ENCODE measurements at regions not wholly inside any gene's neighbourhood (a gene's known extent, or its start where the extent isn't known, plus 50 kb on each side); places are given as distances from the start of the nearest gene placed in this dataset.

- no peaks in the 10 kb centered on the region for H3K9me3 Mint-ChIP-seq (ENCODE audit: low read depth)
- H3K36me3 Mint-ChIP-seq (ENCODE audit: insufficient read depth): no peaks in the 10 kb centered on the region
- no peaks in the 10 kb centered on the region for H3K27me3 Mint-ChIP-seq
- no peak for DNase-seq (ENCODE audit: low spot score, unreplicated experiment)
- H3K4me1 Mint-ChIP-seq (ENCODE audit: low read depth): no peaks in the 10 kb centered on the region
- TF ChIP-seq CTCF (IDR thresholded peaks at IDR 0.05; ENCODE audit: unreplicated experiment): no peak
- no peak overlapping the region for H3K4me3 Mint-ChIP-seq (ENCODE audit: low read depth)
- no peak overlapping the region for H3K27ac Mint-ChIP-seq
Measured at GRCh38 chr13:47723898-47724297, 277.2 kb downstream of the SUCLA2 start.

- Mint-ChIP-seq H3K4me3 (ENCODE audit: low read depth) (no peak overlapping the region), H3K27me3 (no peaks in the 10 kb centered on the region), H3K36me3 (ENCODE audit: insufficient read depth) (no peaks in the 10 kb centered on the region), H3K27ac (no peak overlapping the region), H3K4me1 (ENCODE audit: low read depth) (no peaks in the 10 kb centered on the region), H3K9me3 (ENCODE audit: low read depth) (no peaks in the 10 kb centered on the region)
- no peak for TF ChIP-seq CTCF (IDR thresholded peaks at IDR 0.05; ENCODE audit: unreplicated experiment)
- no peak for DNase-seq (ENCODE audit: low spot score, unreplicated experiment)
Measured at GRCh38 chr13:47719164-47719563, 281.9 kb downstream of the SUCLA2 start.

GRCh38 chr13:47718556-47718955 lies 282.5 kb downstream of the SUCLA2 start:
- no peak overlapping the region for H3K4me3 Mint-ChIP-seq (ENCODE audit: low read depth)
- H3K9me3 Mint-ChIP-seq (ENCODE audit: low read depth): no peaks in the 10 kb centered on the region
- H3K27me3 Mint-ChIP-seq: no peaks in the 10 kb centered on the region
- no peaks in the 10 kb centered on the region for H3K36me3 Mint-ChIP-seq (ENCODE audit: insufficient read depth)
- no peak for TF ChIP-seq CTCF (IDR thresholded peaks at IDR 0.05; ENCODE audit: unreplicated experiment)
- DNase-seq (ENCODE audit: low spot score, unreplicated experiment): no peak
- no peak overlapping the region for H3K27ac Mint-ChIP-seq
- no peaks in the 10 kb centered on the region for H3K4me1 Mint-ChIP-seq (ENCODE audit: low read depth)

GRCh38 chr13:47708386-47708785 lies 292.7 kb downstream of the SUCLA2 start:
- Mint-ChIP-seq H3K4me1 (ENCODE audit: low read depth) (no peaks in the 10 kb centered on the region), H3K4me3 (ENCODE audit: low read depth) (no peak overlapping the region), H3K36me3 (ENCODE audit: insufficient read depth) (no peaks in the 10 kb centered on the region), H3K27me3 (no peaks in the 10 kb centered on the region), H3K27ac (no peak overlapping the region), H3K9me3 (ENCODE audit: low read depth) (peaks cover 5% of the 10 kb centered on the region)
- no peak for TF ChIP-seq CTCF (IDR thresholded peaks at IDR 0.05; ENCODE audit: unreplicated experiment)
- DNase-seq (ENCODE audit: low spot score, unreplicated experiment): no peak

- Mint-ChIP-seq H3K4me3 (ENCODE audit: low read depth) (no peak overlapping the region), H3K27ac (no peak overlapping the region), H3K9me3 (ENCODE audit: low read depth) (peaks cover 5% of the 10 kb centered on the region), H3K27me3 (no peaks in the 10 kb centered on the region), H3K4me1 (ENCODE audit: low read depth) (no peaks in the 10 kb centered on the region), H3K36me3 (ENCODE audit: insufficient read depth) (no peaks in the 10 kb centered on the region)
- no peak for DNase-seq (ENCODE audit: low spot score, unreplicated experiment)
- TF ChIP-seq CTCF (IDR thresholded peaks at IDR 0.05; ENCODE audit: unreplicated experiment): no peak
Measured at GRCh38 chr13:47707414-47707813, 293.7 kb downstream of the SUCLA2 start.
